ENCODE measurements at regions not wholly inside any gene's neighbourhood (a gene's known extent, or its start where the extent isn't known, plus 50 kb on each side); places are given as distances from the start of the nearest gene placed in this dataset.
A peak's percentile ranks its signal among the peaks of the same experiment; 100 is the strongest.
"Not testable (repeated sequence)": the region's sequence is repeated elsewhere in the genome, so short reads cannot be mapped to it uniquely, and the experiment has no call there.

DNA sequence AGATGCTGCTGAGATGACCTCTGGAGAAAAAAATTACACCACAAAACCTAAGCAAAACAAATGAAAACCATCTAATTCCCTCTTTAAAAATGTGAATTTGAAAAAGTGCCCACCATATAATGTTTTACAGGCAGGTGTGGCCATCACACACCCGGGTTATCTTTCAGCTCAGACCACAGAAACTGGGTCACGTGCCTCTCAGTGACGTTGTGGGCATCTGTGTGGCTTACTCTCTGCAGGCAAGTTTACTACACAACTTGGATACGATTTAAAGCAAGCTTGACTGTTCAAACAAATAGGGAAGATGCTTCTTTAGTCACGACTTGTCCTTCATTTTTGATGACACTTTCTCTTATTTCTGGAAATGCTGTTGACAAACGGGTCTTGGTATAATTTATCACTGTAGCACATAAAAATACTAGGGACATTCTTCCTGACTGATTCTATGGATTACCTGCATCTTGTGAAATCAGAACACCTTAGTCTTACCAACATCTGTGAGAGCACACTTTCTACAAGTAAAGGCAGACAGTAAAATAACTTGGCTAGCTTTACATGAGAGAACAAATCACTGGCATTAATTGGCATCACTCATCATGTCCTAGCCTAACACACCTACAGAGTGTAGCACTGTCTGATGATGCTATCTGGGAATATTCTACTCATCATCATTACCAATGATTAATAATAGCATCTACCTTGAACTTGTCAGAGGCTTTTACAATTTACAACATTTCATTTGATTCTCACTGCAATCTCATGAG, 89.3 kb upstream of the EDEM3 start:
- no peaks in the 10 kb centered on the region for H3K9me3 Mint-ChIP-seq
- no peak overlapping the region for H3K4me3 Mint-ChIP-seq
- peaks cover 3% of the 10 kb centered on the region for H3K27me3 Mint-ChIP-seq
- H3K27ac Mint-ChIP-seq = no peak overlapping the region
- H3K36me3 Mint-ChIP-seq = no peaks in the 10 kb centered on the region
- H3K4me1 Mint-ChIP-seq = peaks cover 20% of the 10 kb centered on the region

DNA sequence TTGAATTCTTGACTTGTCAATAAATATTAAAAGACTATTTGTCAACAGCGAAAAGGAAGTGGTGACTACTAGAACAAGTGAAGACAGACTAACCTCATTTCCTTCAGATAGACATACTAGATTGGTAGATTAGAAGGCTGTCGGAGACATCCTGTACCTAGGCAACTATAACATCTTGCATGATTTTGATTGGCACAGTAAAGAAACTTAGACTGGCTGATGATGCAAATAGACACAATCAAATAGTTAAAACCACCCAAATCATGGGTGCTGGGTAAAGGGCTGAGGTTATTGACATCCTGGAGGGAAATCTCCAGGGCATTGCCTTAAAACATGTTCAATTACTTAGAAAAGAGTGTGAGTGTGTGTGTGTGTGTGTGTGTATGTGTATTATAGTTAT, 85.9 kb upstream of the EDEM3 start:
- no peaks in the 10 kb centered on the region for H3K9me3 Mint-ChIP-seq
- peaks cover 6% of the 10 kb centered on the region for H3K27me3 Mint-ChIP-seq
- no peaks in the 10 kb centered on the region for H3K36me3 Mint-ChIP-seq
- no peak overlapping the region for H3K4me3 Mint-ChIP-seq
- H3K4me1 Mint-ChIP-seq = peaks cover 20% of the 10 kb centered on the region
- H3K27ac Mint-ChIP-seq = no peak overlapping the region

DNA sequence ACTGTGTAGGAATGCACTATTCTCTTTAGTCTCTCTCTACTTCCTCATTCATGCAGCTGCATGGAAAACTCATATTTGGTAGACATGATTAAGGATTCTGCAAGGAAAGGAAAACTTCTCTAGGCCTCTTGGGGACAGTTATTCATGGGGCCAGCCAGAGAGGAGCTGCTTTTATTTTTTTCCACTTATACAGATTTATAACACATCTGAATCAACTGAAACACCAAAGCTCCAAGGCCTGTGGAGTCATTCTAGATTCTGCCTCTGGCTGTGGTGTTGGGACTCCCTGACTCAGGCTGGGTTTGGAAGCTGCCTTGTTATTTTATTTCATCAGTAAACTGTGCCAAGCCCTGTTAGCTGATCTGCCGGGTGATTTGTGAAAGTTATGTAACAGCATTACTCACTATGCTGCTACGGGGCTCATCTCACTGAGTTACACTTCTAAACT, 83.9 kb upstream of the EDEM3 start:
- H3K27me3 Mint-ChIP-seq = peaks cover 6% of the 10 kb centered on the region
- no peaks in the 10 kb centered on the region for H3K36me3 Mint-ChIP-seq
- H3K27ac Mint-ChIP-seq = no peak overlapping the region
- H3K4me1 Mint-ChIP-seq = peaks cover 12% of the 10 kb centered on the region
- H3K9me3 Mint-ChIP-seq = no peaks in the 10 kb centered on the region
- no peak overlapping the region for H3K4me3 Mint-ChIP-seq

DNA sequence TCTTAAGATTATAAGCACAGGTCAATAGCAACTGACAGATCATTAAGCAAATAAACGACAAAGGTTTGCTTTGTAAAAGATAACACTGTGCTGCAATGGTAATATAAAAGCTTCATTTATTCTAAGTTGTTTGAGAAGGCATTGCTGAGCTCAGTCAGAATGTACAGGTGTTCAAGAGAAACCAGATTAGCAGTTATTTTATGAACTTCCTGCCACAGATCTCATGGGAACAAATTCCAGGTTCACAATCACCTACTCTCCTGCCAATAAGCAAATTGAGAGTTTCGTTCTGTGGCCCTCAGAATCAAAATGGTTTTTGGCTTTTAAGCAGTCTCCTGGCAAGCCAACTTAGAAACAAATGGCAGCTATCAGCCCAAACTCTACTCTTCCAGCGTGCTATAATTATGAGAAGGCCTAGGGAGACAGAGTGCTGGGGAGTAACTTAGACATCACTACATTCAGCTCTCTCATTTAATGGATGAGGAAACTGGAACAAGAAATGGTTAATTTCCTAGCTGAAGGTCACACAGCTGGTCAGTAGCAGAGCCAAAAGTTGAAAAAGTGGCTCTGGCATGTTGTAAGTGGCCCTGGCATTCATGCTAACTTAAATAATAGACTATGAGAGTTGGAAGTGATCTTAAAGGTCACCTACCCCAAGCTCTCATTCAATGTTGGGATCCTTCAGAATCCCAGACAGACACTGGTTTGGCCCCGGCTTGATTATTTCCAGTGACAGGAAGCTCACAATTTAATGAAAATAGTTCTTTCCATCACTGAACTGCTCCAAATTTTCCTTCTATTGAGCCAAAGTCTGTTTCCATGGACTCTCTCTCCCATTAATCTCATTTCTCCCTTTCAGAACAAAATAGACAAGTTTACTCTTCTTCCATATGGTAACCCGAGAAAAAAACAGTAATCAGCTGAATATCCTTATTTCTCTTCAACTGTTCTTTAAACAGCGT, 82.6 kb upstream of the EDEM3 start:
- no peaks in the 10 kb centered on the region for H3K9me3 Mint-ChIP-seq
- H3K4me3 Mint-ChIP-seq = no peak overlapping the region
- H3K27me3 Mint-ChIP-seq = peaks cover 3% of the 10 kb centered on the region
- no peaks in the 10 kb centered on the region for H3K36me3 Mint-ChIP-seq
- peak overlapping the region; percentile 51 for H3K27ac Mint-ChIP-seq
- peaks cover 5% of the 10 kb centered on the region for H3K4me1 Mint-ChIP-seq

DNA sequence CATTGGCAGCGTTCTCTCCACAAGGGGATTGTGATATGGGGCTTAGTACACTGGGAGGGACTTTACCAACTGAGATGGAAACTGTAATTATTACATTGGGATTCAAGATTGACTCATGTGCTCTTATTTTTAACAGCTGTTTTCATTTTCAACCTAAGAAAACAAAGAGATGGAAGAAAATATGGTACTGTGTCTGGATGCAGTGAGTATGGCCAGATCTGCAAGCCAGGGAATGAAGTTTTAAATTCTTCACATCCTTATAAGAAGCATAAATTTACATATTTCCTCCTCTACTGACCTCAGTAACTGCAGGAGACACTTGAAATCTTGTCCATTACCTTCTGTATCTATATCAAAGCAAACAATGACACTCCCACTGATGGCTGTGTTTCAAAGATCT, 81.5 kb upstream of the EDEM3 start:
- no peaks in the 10 kb centered on the region for H3K36me3 Mint-ChIP-seq
- H3K4me3 Mint-ChIP-seq = no peak overlapping the region
- peaks cover 3% of the 10 kb centered on the region for H3K27me3 Mint-ChIP-seq
- peaks cover 5% of the 10 kb centered on the region for H3K4me1 Mint-ChIP-seq
- H3K9me3 Mint-ChIP-seq = no peaks in the 10 kb centered on the region
- H3K27ac Mint-ChIP-seq = no peak overlapping the region

DNA sequence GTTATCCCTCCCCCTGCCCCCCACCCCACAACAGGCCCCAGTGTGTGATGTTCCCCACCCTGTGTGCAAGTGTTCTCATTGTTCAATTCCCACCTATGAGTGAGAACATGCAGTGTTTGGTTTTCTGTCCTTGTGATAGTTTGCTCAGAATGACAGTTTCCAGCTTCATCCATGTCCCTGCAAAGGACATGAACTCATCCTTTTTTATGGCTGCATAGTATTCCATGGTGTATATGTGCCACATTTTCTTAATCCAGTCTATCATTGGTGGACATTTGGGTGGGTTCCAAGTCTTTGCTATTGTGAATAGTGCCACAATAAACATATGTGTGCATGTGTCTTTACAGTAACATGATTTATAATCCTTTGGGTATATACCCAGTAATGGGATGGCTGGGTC, 79.3 kb upstream of the EDEM3 start:
- H3K27ac Mint-ChIP-seq, H3K4me3 Mint-ChIP-seq, H3K27me3 Mint-ChIP-seq, H3K4me1 Mint-ChIP-seq, H3K36me3 Mint-ChIP-seq, H3K9me3 Mint-ChIP-seq: not testable (repeated sequence)

DNA sequence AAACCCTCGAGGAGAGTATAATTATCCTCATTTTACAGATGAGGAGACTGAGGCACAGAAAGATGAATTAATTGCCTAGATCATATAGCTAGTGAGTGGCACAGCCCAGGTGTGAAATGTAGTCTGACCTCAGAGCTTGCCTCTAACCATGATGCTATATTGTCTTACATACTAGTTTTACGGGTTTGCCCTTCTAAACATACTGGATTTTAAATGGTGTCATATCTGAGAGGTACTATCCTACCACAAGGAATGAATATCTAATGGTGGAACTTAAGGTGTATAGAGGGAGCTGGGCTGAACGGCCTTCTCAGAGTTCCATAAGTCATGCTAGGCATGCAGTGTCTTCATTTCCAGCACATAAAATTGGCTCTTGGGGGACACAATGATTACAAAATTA, 77.9 kb upstream of the EDEM3 start:
- Mint-ChIP-seq H3K36me3 (no peaks in the 10 kb centered on the region), H3K4me3 (no peak overlapping the region), H3K4me1 (no peaks in the 10 kb centered on the region), H3K9me3 (no peaks in the 10 kb centered on the region), H3K27ac (no peak overlapping the region), H3K27me3 (no peaks in the 10 kb centered on the region)

DNA sequence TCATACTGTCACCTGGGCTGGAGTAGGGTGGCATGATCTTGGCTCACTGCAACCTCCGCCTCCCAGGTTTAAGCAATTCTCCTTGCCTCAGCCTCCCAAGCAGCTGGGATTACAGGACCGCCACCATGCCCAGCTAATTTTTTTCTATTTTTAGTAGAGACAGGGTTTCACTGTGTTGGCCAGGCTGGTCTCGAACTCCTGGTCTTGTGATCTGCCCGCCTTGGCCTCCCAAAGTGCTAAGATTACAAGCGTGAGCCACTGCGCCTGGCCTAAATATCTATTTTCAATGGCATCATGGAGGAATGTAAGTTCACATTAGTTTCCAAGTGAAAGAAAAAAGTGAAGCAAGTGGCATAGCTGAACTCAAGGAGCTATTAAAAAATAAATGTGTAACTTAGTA, 74.8 kb upstream of the EDEM3 start:
- not testable (repeated sequence) for H3K27me3 Mint-ChIP-seq, H3K4me1 Mint-ChIP-seq, H3K9me3 Mint-ChIP-seq, H3K4me3 Mint-ChIP-seq, H3K36me3 Mint-ChIP-seq, H3K27ac Mint-ChIP-seq

DNA sequence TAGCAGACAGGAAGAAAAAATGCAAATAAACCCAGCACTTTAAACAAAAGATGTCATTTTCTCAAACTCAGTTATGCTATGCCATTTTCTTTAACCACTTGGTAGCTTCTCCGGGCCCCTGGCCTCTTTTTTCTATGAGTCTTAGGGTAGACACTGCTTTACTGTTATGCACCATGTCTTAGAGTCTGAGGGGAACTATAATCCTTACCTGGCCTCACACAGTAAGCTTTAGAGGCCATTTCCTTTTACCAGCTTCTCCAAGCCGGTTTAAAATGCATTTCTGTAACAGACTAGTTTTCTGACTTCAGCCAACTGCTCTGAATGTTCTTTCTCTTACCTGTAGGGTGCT, 73.7 kb upstream of the EDEM3 start:
- Mint-ChIP-seq H3K27me3 (no peaks in the 10 kb centered on the region), H3K4me3 (no peak overlapping the region), H3K36me3 (no peaks in the 10 kb centered on the region)

DNA sequence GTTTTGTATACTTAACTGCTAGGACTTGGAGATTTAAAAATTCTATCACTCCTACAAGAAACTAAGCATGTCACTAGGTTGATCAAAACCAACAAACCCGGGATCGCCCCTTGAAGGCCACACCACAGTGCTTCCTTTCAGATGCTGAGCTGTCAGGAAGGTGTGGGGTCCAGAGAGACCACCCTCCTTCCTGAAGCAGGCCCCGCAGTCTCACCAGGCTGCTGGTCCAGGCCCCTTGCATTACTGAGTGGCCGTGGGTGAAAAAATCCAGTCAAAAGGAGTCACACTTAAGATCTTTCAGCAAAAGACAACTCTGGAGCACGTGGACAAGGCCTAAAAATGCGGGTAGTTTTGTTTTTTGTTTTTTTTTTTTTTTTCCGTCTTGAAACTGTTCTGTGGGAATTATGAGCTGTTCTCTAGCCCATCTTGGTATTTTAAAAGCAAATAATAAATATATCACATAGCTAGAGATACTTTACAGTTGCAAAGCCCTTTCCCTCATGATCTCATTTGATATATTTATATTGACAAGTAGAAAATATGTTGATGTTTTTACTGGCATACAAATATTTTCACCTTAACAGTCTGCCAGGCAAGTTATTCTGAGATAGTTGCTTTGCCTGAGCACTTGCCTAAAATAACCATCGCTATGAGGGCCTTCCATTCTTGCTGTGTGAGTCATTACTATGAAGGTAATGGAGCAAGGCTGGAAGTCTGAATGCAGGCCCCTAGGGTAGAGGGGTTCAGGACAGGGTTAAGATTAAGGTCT, 73.1 kb upstream of the EDEM3 start:
- no peak overlapping the region for H3K4me3 Mint-ChIP-seq
- no peaks in the 10 kb centered on the region for H3K9me3 Mint-ChIP-seq
- no peaks in the 10 kb centered on the region for H3K27me3 Mint-ChIP-seq
- no peaks in the 10 kb centered on the region for H3K36me3 Mint-ChIP-seq
- H3K27ac Mint-ChIP-seq = no peak overlapping the region
- H3K4me1 Mint-ChIP-seq = no peaks in the 10 kb centered on the region

More for the DNA sequence above, 73.7 kb upstream of the EDEM3 start:
- H3K9me3 Mint-ChIP-seq = no peaks in the 10 kb centered on the region
- no peaks in the 10 kb centered on the region for H3K4me1 Mint-ChIP-seq
- H3K27ac Mint-ChIP-seq = no peak overlapping the region

DNA sequence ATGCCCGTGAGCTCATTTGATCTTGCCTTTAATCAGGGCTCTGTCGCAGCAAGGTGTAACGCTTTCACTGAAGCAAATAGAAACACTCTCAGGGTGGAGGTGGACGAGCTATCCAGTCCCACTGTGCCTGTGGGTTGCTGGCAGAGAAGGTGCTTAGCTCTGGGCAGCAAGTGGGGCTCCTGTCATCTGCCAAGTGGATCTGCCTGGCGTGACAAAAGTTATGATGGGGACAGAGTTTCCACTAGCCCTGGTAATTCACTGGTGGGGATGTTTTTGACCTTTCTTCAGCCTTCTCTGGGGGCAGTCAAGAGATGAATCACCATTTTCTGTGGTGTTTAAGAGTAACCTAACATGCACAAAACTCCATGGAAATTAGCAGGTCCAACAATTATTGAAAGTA, 71.3 kb upstream of the EDEM3 start:
- no peaks in the 10 kb centered on the region for H3K36me3 Mint-ChIP-seq
- no peaks in the 10 kb centered on the region for H3K27me3 Mint-ChIP-seq
- no peak overlapping the region for H3K4me3 Mint-ChIP-seq
- H3K9me3 Mint-ChIP-seq = no peaks in the 10 kb centered on the region
- H3K27ac Mint-ChIP-seq = no peak overlapping the region
- H3K4me1 Mint-ChIP-seq = no peaks in the 10 kb centered on the region

DNA sequence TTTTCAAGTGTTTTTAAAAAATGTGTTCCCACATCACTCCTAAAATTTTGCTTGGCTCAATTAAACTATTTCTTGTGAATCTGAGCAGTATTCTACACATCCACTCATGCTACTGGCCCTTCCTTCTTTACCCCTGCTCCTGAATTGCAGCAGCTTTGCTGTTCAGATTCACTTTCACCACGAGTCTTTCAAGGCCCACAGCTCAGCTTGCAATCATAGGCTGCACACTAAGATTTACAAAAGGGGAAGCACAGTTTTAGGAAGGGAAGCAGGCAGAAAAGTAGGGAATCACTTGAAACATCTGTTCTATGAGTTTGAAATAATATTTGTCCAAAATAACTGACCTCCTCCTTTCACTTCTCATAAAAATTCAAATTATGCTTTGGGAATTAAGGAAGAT, 70.9 kb upstream of the EDEM3 start:
- no peaks in the 10 kb centered on the region for H3K9me3 Mint-ChIP-seq
- no peaks in the 10 kb centered on the region for H3K36me3 Mint-ChIP-seq
- H3K4me1 Mint-ChIP-seq = no peaks in the 10 kb centered on the region
- no peak overlapping the region for H3K4me3 Mint-ChIP-seq
- no peak overlapping the region for H3K27ac Mint-ChIP-seq
- no peaks in the 10 kb centered on the region for H3K27me3 Mint-ChIP-seq

DNA sequence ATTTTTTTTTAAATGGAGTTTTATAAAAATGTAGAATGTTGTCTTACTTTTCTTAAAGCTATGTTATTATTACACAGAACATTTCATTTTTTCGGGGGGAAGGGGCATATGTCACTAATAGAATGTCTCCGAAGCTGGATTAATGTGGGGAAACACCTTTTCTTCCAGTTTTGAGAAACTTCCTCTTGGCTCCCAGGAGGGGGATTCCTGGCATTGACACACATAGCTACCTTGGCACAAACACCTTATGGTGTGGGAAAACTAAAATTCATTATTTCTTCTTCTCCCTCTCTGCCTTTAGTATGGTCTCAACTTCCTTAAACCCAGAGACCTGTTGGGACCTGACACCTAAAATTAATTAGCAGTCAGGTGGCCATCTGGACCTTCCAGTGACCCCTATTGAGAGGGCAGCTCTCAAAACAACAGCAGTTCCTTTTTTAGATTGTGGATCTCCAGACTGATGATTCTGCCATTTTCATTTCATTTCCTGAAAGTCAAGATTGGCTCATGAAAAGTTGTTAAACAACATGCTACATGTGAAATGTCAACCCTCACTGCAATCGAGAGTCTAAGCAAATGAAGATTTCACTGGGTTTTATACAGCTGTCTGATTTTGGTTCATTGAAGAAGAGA, 70.1 kb upstream of the EDEM3 start:
- Mint-ChIP-seq H3K9me3 (no peaks in the 10 kb centered on the region), H3K27me3 (no peaks in the 10 kb centered on the region), H3K27ac (peak overlapping the region; percentile 65), H3K36me3 (no peaks in the 10 kb centered on the region), H3K4me3 (no peak overlapping the region), H3K4me1 (peaks cover 4% of the 10 kb centered on the region)

DNA sequence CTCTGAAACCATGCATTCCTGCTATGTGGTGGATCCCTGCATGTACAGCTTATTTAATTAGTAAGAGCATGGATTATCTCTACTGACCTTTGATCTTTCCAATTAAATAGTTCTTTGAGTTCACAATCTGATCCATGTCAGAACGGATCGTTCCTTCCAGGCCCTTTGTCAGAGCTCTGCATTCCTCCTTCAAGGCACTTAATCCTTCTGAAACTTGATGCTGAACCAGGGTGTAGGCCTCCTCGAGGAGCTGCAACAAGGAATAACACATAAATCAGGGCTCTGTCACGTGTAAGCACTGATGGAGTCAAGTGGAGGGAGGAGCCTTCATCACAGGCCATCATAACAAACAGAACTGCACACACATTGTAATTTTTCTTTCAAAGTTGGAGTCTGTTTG, 68.4 kb upstream of the EDEM3 start:
- Mint-ChIP-seq H3K9me3 (no peaks in the 10 kb centered on the region), H3K36me3 (no peaks in the 10 kb centered on the region), H3K27me3 (no peaks in the 10 kb centered on the region), H3K4me3 (no peak overlapping the region), H3K27ac (no peak overlapping the region), H3K4me1 (peaks cover 4% of the 10 kb centered on the region)

DNA sequence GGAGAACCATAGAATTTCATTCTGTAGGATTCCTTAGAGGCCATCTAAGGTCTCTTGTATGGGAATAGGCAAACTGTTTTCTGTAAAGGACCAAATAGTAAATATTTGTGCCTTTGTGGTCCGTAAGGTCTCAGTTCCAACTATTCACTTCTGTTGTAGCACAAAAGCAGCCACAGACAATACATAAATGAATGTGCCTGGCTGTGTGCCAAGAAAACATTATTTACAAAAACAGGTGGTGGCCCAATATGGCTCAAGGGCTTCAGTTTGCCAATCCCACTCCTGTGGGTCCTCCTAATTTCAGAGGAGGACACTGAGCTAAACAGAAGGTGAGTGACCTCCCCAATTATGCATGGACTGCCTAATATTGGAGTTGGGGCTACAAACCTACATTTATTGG, 67.6 kb upstream of the EDEM3 start:
- Mint-ChIP-seq H3K27ac (no peak overlapping the region), H3K36me3 (no peaks in the 10 kb centered on the region), H3K27me3 (no peaks in the 10 kb centered on the region), H3K4me1 (peaks cover 4% of the 10 kb centered on the region), H3K9me3 (no peaks in the 10 kb centered on the region), H3K4me3 (no peak overlapping the region)

All from activated naive CD4-positive, alpha-beta T cell treated with anti-CD3 and anti-CD28 coated beads, Interleukin-2, amount 50 U/mL, for 24 hours (primary cell).